Osteocyte (in vitro differentiated cells): ENCODE measurements at regions not wholly inside any gene's neighbourhood (a gene's known extent, or its start where the extent isn't known, plus 50 kb on each side); places are given as distances from the start of the nearest gene placed in this dataset.

Experiments used
- DNase-seq: peaks from one replicate; pipeline ENCODE4 v3.0.0; 2021; ENCODE audit warnings: mixed read lengths; ENCODE audit not compliant: unreplicated experiment; ENCODE audit errors: extremely low spot score
- H3K27ac Mint-ChIP-seq: one replicate; pipeline ENCODE4 v1.8.0; 2021; ENCODE audit warnings: mild to moderate bottlenecking, mixed read lengths; ENCODE audit not compliant: unreplicated experiment
- H3K27me3 Mint-ChIP-seq: one replicate; pipeline ENCODE4 v1.8.0; 2021; ENCODE audit warnings: mixed read lengths; ENCODE audit not compliant: unreplicated experiment
- H3K36me3 Mint-ChIP-seq: one replicate; pipeline ENCODE4 v1.8.0; 2021; ENCODE audit warnings: mixed read lengths; ENCODE audit not compliant: unreplicated experiment
- H3K4me1 Mint-ChIP-seq: one replicate; pipeline ENCODE4 v1.8.0; 2021; ENCODE audit warnings: mixed read lengths; ENCODE audit not compliant: unreplicated experiment
- H3K4me3 Mint-ChIP-seq: one replicate; pipeline ENCODE4 v1.8.0; 2021; ENCODE audit warnings: mild to moderate bottlenecking, moderate library complexity, mixed read lengths; ENCODE audit not compliant: unreplicated experiment
- H3K9me3 Mint-ChIP-seq: one replicate; pipeline ENCODE4 v1.8.0; 2021; ENCODE audit warnings: mixed read lengths; ENCODE audit not compliant: unreplicated experiment
- TF ChIP-seq, protein P1 (sequence below): fragments of 200-600 bp; sonication (generic); IDR thresholded peaks from 2 replicates; pipeline ENCODE4 v1.5.0; 2021; ENCODE audit warnings: antibody characterized with exemption, mild to moderate bottlenecking, moderate library complexity

DNA sequence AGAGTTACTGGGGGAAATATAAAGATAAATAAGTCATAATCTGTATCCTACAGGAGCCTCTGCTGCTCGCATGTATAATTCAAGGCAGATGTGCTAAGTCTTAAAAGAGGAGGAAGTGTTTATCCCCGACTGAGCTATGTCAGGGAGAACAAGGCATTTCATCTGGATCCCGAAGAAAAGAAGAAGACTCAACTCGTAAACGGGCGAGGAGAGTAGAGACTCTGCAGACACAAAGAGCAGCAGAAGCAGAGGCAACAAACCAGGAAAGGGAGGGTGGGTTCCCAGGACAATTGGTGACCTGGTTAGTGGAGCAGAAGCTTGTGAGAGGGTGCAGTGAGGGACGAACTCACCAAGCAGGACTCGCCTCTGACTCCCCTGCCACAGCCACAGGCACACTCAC, 368.6 kb downstream of the EIPR1 start:
- Mint-ChIP-seq H3K27me3 (no peaks in the 10 kb centered on the region), H3K4me3 (no peak overlapping the region), H3K9me3 (peaks cover 7% of the 10 kb centered on the region), H3K36me3 (no peaks in the 10 kb centered on the region), H3K27ac (no peak overlapping the region), H3K4me1 (no peaks in the 10 kb centered on the region)
- DNase-seq = no peak
- TF ChIP-seq, protein P1, sequence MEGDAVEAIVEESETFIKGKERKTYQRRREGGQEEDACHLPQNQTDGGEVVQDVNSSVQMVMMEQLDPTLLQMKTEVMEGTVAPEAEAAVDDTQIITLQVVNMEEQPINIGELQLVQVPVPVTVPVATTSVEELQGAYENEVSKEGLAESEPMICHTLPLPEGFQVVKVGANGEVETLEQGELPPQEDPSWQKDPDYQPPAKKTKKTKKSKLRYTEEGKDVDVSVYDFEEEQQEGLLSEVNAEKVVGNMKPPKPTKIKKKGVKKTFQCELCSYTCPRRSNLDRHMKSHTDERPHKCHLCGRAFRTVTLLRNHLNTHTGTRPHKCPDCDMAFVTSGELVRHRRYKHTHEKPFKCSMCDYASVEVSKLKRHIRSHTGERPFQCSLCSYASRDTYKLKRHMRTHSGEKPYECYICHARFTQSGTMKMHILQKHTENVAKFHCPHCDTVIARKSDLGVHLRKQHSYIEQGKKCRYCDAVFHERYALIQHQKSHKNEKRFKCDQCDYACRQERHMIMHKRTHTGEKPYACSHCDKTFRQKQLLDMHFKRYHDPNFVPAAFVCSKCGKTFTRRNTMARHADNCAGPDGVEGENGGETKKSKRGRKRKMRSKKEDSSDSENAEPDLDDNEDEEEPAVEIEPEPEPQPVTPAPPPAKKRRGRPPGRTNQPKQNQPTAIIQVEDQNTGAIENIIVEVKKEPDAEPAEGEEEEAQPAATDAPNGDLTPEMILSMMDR = no peak

DNA sequence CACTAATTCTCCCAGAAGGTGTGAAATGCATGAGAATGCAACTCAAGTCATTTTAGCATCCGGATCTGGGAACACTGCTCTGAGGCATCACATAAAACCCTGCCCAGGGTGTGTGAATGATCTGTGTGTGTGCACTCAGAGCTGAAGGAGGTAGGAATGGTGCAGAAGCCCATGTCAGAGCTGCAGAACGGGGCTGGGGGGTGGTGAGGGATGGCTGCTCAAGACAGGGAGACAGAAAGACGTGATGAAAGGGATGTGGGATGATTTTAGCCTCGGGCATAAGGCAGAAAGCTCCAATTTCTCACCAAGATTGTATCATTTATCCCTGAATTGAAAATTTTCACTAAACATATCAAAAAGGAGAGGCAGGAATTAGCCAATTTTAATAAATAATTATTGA, 369.1 kb downstream of the EIPR1 start:
- H3K27ac Mint-ChIP-seq = no peak overlapping the region
- TF ChIP-seq, protein P1 = no peak
- no peaks in the 10 kb centered on the region for H3K27me3 Mint-ChIP-seq
- H3K4me3 Mint-ChIP-seq = no peak overlapping the region
- no peaks in the 10 kb centered on the region for H3K4me1 Mint-ChIP-seq
- peaks cover 7% of the 10 kb centered on the region for H3K9me3 Mint-ChIP-seq
- DNase-seq = no peak
- H3K36me3 Mint-ChIP-seq = no peaks in the 10 kb centered on the region

DNA sequence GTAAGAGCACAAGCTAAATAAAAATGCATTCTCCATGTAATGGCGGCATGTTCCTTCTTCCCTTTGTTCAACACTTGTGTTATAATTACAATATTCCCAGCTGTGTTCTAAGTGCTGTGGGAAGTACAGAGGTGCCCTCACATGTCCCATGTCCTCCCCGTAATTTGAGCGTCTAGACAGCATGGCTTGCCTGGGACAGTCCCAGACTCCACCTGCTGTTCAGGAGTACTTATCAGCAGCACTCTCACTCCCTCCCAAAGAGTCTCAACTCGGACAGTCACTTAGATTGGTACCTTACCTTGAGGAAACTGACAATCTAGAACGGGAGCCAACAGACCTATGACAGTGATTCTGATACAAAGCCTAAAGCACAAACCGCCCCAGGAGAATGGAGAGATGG, 370.5 kb downstream of the EIPR1 start:
- Mint-ChIP-seq H3K27ac (no peak overlapping the region), H3K27me3 (no peaks in the 10 kb centered on the region)
- TF ChIP-seq, protein P1 = no peak

GRCh38 chr2:3005859-3006501, 371.6 kb downstream of the EIPR1 start:
- H3K36me3 Mint-ChIP-seq = no peaks in the 10 kb centered on the region
- no peaks in the 10 kb centered on the region for H3K4me1 Mint-ChIP-seq
- no peak for DNase-seq

More for the DNA sequence above, 370.5 kb downstream of the EIPR1 start:
- Mint-ChIP-seq H3K4me1 (no peaks in the 10 kb centered on the region), H3K36me3 (no peaks in the 10 kb centered on the region), H3K9me3 (no peaks in the 10 kb centered on the region), H3K4me3 (no peak overlapping the region)
- no peak for DNase-seq

More at GRCh38 chr2:3005859-3006501, 371.6 kb downstream of the EIPR1 start:
- Mint-ChIP-seq H3K4me3 (no peak overlapping the region), H3K9me3 (no peaks in the 10 kb centered on the region), H3K27me3 (no peaks in the 10 kb centered on the region), H3K27ac (no peak overlapping the region)
- TF ChIP-seq, protein P1 = no peak
